PC-9 (cell line): ENCODE measurements at regions not wholly inside any gene's neighbourhood (a gene's known extent, or its start where the extent isn't known, plus 50 kb on each side); places are given as distances from the start of the nearest gene placed in this dataset.
"Not testable (repeated sequence)": the region's sequence is repeated elsewhere in the genome, so short reads cannot be mapped to it uniquely, and the experiment has no call there.

Experiments
- BruUV-seq: library from RNA; stranded (reverse); fragments of 400-500 nt; replicated peaks from 2 replicates; lab custom pipeline; 2021; lab: Mats Ljungman, UMichigan
- CTCF ChIA-PET: fragments of 300-600 bp; sonication (Branson Sonifier 250); formaldehyde crosslinking; loops from one replicate; lab custom pipeline; 2022; ENCODE audit warnings: antibody characterized with exemption; lab: Charles Lee
- POLR2A ChIA-PET: fragments of 300-600 bp; sonication (Branson Sonifier 250); formaldehyde crosslinking; loops from one replicate; lab custom pipeline; 2022; ENCODE audit warnings: antibody characterized with exemption; ENCODE audit not compliant: unreplicated experiment; lab: Charles Lee
- DNase-seq, 2 experiments: peaks; one replicate each; pipeline versions ENCODE4 v3.0.0 to v3.0.0-alpha.2; 2015 to 2022; ENCODE audit warnings: mixed read lengths in 1 of 2
- H2AFZ ChIP-seq: fragments of 200-600 bp; sonication (generic); 2 replicates; pipeline ENCODE4 v1.8.1; 2017; ENCODE audit warnings: antibody characterized with exemption
- H3F3A ChIP-seq: fragments of 200-600 bp; sonication (generic); 2 replicates; pipeline ENCODE4 v1.8.1; 2017; ENCODE audit warnings: antibody characterized with exemption, mild to moderate bottlenecking, low read depth; ENCODE audit not compliant: insufficient read depth
- H3K27ac ChIP-seq: fragments of 200-600 bp; sonication (generic); 2 replicates; pipeline ENCODE4 v1.6.1; 2016; ENCODE audit warnings: mixed run types
- H3K27me3 ChIP-seq: fragments of 200-600 bp; sonication (generic); 2 replicates; pipeline ENCODE4 v1.6.1; 2016; ENCODE audit warnings: low read depth, mixed run types; ENCODE audit not compliant: insufficient read depth
- H3K36me3 ChIP-seq: fragments of 200-600 bp; sonication (generic); 2 replicates; pipeline ENCODE4 v1.6.1; 2016; ENCODE audit warnings: low read depth, mixed run types
- H3K4me1 ChIP-seq: fragments of 200-600 bp; sonication (generic); replicated peaks from 2 replicates; pipeline ENCODE4 v1.6.1; 2016; ENCODE audit warnings: mixed run types; ENCODE audit not compliant: insufficient read depth
- H3K4me2 ChIP-seq: fragments of 200-600 bp; sonication (generic); 2 replicates; pipeline ENCODE4 v1.6.1; 2017; ENCODE audit warnings: mixed run types
- H3K4me3 ChIP-seq: fragments of 200-600 bp; sonication (generic); 2 replicates; pipeline ENCODE4 v1.6.1; 2016; ENCODE audit warnings: mixed run types
- H3K79me2 ChIP-seq: fragments of 200-600 bp; sonication (generic); 2 replicates; pipeline ENCODE4 v1.6.1; 2017; ENCODE audit warnings: low read depth, mixed run types
- H3K9me2 ChIP-seq: fragments of 200-600 bp; sonication (generic); 2 replicates; pipeline ENCODE4 v1.8.1; 2017; ENCODE audit warnings: mild to moderate bottlenecking; ENCODE audit not compliant: insufficient read depth
- H3K9me3 ChIP-seq: fragments of 200-600 bp; sonication (generic); 2 replicates; pipeline ENCODE4 v1.8.1; 2016; ENCODE audit warnings: low read depth; ENCODE audit not compliant: insufficient read depth
- H4K20me1 ChIP-seq: fragments of 200-600 bp; sonication (generic); 2 replicates; pipeline ENCODE4 v1.8.1; 2017; ENCODE audit not compliant: insufficient read depth
- EZH2 ChIP-seq: fragments of 200-600 bp; sonication (generic); IDR thresholded peaks from 2 replicates; pipeline ENCODE4 v1.8.0; 2017; ENCODE audit warnings: antibody characterized with exemption, low read depth
- intact Hi-C: fragments of 100-400 bp; cut with micrococcal nuclease; formaldehyde crosslinking; loops from one replicate; pipeline ENCODE4 v1.10.0; 2022; ENCODE audit not compliant: unreplicated experiment
- microRNA-seq: library from miRNA; unstranded; fragments of <30 nt; microRNA quantifications from one replicate; pipeline ENCODE4 v1.2.0, GENCODE V29; 2021; ENCODE audit warnings: borderline number of aligned reads, borderline replicate concordance
- TF ChIP-seq, protein P1 (sequence below): fragments of 200-600 bp; sonication (generic); conservative IDR thresholded peaks from 2 replicates; pipeline ENCODE4 v1.6.1; 2017; ENCODE audit warnings: mixed run types, antibody characterized with exemption, mild to moderate bottlenecking, moderate library complexity

DNA sequence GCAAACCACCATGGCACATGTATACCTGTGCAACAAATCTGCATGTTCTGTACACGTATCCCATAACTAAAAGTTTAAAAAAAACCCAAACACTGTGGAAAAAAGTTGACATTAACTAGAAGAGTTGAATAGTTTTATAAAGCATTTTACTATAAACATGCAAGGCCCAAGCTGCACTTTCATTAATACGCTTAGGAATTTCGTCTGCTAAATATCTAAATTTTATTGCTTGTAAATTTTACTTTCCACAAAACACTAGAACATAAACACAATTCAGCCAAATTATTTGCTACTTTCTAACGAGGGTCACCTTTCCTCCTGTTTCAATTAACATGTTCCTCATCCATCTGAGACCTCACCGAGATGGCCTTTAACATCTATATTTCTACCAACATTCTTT is 74.4 kb upstream of the MAN1A1 start:
- DNase-seq, result no peak
- TF ChIP-seq EZH2, result no peak
- TF ChIP-seq, protein P1, sequence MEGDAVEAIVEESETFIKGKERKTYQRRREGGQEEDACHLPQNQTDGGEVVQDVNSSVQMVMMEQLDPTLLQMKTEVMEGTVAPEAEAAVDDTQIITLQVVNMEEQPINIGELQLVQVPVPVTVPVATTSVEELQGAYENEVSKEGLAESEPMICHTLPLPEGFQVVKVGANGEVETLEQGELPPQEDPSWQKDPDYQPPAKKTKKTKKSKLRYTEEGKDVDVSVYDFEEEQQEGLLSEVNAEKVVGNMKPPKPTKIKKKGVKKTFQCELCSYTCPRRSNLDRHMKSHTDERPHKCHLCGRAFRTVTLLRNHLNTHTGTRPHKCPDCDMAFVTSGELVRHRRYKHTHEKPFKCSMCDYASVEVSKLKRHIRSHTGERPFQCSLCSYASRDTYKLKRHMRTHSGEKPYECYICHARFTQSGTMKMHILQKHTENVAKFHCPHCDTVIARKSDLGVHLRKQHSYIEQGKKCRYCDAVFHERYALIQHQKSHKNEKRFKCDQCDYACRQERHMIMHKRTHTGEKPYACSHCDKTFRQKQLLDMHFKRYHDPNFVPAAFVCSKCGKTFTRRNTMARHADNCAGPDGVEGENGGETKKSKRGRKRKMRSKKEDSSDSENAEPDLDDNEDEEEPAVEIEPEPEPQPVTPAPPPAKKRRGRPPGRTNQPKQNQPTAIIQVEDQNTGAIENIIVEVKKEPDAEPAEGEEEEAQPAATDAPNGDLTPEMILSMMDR, result no peak
- H3F3A ChIP-seq, result no peaks in the 10 kb centered on the region
- H3K4me3 ChIP-seq, result no peak overlapping the region
- BruUV-seq, result no TSS peak
- H3K79me2 ChIP-seq, result no peaks in the 10 kb centered on the region
- CTCF ChIA-PET, result no interaction called here
- no peak overlapping the region for H3K4me2 ChIP-seq
- no peaks in the 10 kb centered on the region; the same call in 1 of the 2 replicates for H3K9me2 ChIP-seq
- no peaks in the 10 kb centered on the region; the same call in 1 of the 2 replicates for H3K9me3 ChIP-seq
- no peaks in the 10 kb centered on the region for H3K27me3 ChIP-seq
- POLR2A ChIA-PET, result no interaction called here
- H4K20me1 ChIP-seq, result no peaks in the 10 kb centered on the region
- no peaks in the 10 kb centered on the region for H3K4me1 ChIP-seq
- H3K27ac ChIP-seq, result no peak overlapping the region
- intact Hi-C loops, result no loop called here
- no peak overlapping the region for H2AFZ ChIP-seq
- no peaks in the 10 kb centered on the region for H3K36me3 ChIP-seq

GRCh38 chr6:119418084-119418483 is 68.5 kb upstream of the MAN1A1 start:
- H4K20me1 ChIP-seq, POLR2A ChIA-PET, H3K79me2 ChIP-seq, H3K36me3 ChIP-seq, intact Hi-C loops, CTCF ChIA-PET, H3K4me3 ChIP-seq, H3K27me3 ChIP-seq, H3K9me3 ChIP-seq, H3K27ac ChIP-seq, H3F3A ChIP-seq, BruUV-seq, H3K4me1 ChIP-seq, DNase-seq, H3K4me2 ChIP-seq, H3K9me2 ChIP-seq, H2AFZ ChIP-seq: not testable (repeated sequence)

GRCh38 chr6:119407156-119407555 is 57.6 kb upstream of the MAN1A1 start:
- Histone ChIP-seq H3K9me3 (0 out of 2 replicates have a peak, but pooled peaks cover 3% of the 10 kb centered on the region), H3K36me3 (no peaks in the 10 kb centered on the region), H3K4me3 (no peak overlapping the region), H3K9me2 (no peaks in the 10 kb centered on the region), H3K4me1 (no peaks in the 10 kb centered on the region), H3K79me2 (no peaks in the 10 kb centered on the region), H3K4me2 (no peak overlapping the region), H4K20me1 (no peaks in the 10 kb centered on the region), H3F3A (no peaks in the 10 kb centered on the region), H3K27me3 (no peaks in the 10 kb centered on the region), H2AFZ (no peak overlapping the region), H3K27ac (no peak overlapping the region)
- intact Hi-C loops, result no loop called here
- TF ChIP-seq, protein P1, result no peak
- no peak for TF ChIP-seq EZH2
- no TSS peak for BruUV-seq
- no peak for DNase-seq
- CTCF ChIA-PET, result no interaction called here
- POLR2A ChIA-PET, result no interaction called here

DNA sequence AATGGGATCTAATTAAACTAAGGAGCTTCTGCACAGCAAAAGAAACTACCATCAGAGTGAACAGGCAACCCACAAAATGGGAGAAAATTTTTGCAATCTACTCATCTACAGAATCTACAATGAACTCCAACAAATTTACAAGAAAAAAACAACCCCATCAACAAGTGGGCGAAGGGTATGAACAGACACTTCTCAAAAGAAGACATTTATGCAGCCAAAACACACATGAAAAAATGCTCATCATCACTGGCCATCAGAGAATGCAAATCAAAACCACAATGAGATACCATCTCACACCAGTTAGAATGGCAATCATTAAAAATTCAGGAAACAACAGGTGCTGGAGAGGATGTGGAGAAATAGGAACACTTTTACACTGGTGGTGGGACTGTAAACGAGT is 55.6 kb upstream of the MAN1A1 start:
- POLR2A ChIA-PET, H3K9me3 ChIP-seq, H3K27me3 ChIP-seq, H2AFZ ChIP-seq, H3K4me2 ChIP-seq, H3K9me2 ChIP-seq, DNase-seq, H4K20me1 ChIP-seq, H3K27ac ChIP-seq, CTCF ChIA-PET, H3K36me3 ChIP-seq, H3K4me3 ChIP-seq, H3K79me2 ChIP-seq, H3K4me1 ChIP-seq, BruUV-seq, H3F3A ChIP-seq, intact Hi-C loops: not testable (repeated sequence)

Small RNA genes lying in the stretch of these regions (microRNA-seq; reads per million reads assigned to microRNA genes)
- 4.0 reads per million for gene MIR3144
